HepG2 (cell line): ENCODE measurements at regions not wholly inside any gene's neighbourhood (a gene's known extent, or its start where the extent isn't known, plus 50 kb on each side); places are given as distances from the start of the nearest gene placed in this dataset.
A peak's percentile ranks its signal among the peaks of the same experiment; 100 is the strongest.

Experiments
- ATAC-seq: fragments of 200-7000 bp; cut with Tn5 transposase; 3 replicates; pipeline ENCODE4 v1.9.1; 2020; ENCODE audit warnings: mild to moderate bottlenecking, moderate library complexity
- BruUV-seq: library from RNA; stranded (reverse); fragments of 400-500 nt; replicated peaks from 2 replicates; lab custom pipeline; 2021; lab: Mats Ljungman, UMichigan
- CTCF ChIA-PET: fragments of 300-600 bp; formaldehyde crosslinking; extraction: SDS; loops from one replicate; lab custom pipeline; 2021; ENCODE audit warnings: low total read pairs, inconsistent platforms, low intra/inter-chr PET ratio; lab: Yijun Ruan, JAX
- POLR2A ChIA-PET: fragments of 350-600 bp; sonication (Branson Sonifier 250); formaldehyde crosslinking; loops from one replicate; lab custom pipeline; 2020; ENCODE audit warnings: antibody characterized with exemption, inconsistent platforms; lab: Yijun Ruan, JAX
- DNase-seq: peaks from one replicate; pipeline ENCODE4 v3.0.0-alpha.2; 2015; ENCODE audit warnings: low spot score
- FAIRE-seq: peaks from 3 replicates; lab custom pipeline; 2011; peaks lifted over from hg19 to GRCh38; lab: Jason Lieb, UNC
- H2AFZ ChIP-seq: one replicate; pipeline ENCODE4 v1.6.1; 2011; ENCODE audit warnings: low read length, inconsistent platforms
- H3K27ac ChIP-seq: fragments of 300-600 bp; 3 replicates; pipeline ENCODE4 v1.8.0; 2011; ENCODE audit warnings: mixed run types, mild to moderate bottlenecking, mixed read lengths, low read length, inconsistent platforms; ENCODE audit not compliant: insufficient read depth; ENCODE audit errors: extremely low read length
- H3K27me3 ChIP-seq, 2 experiments: fragments of 200-600 bp in 1 of 2; 2 replicates in 1 of 2; 3 replicates in 1 of 2; pipeline versions ENCODE4 v1.6.0 to v1.8.0; 2011; ENCODE audit warnings: low read length in 2 of 2, mild to moderate bottlenecking in 2 of 2, moderate library complexity in 2 of 2, inconsistent platforms in 1 of 2; ENCODE audit not compliant: insufficient read depth in 2 of 2, control insufficient read depth in 1 of 2
- H3K36me3 ChIP-seq, 2 experiments: fragments of 200-600 bp in 1 of 2; replicated peaks in 1 of 2; 2 replicates in 1 of 2; 3 replicates in 1 of 2; pipeline versions ENCODE4 v1.5.1 to v1.8.0; 2011; ENCODE audit warnings: low read length in 2 of 2, inconsistent platforms in 1 of 2; ENCODE audit not compliant: insufficient read depth in 2 of 2, control insufficient read depth in 1 of 2
- H3K4me1 ChIP-seq: 2 replicates; pipeline ENCODE4 v1.5.1; 2012; ENCODE audit warnings: low read length, inconsistent platforms; ENCODE audit not compliant: insufficient read depth
- H3K4me2 ChIP-seq: 2 replicates; pipeline ENCODE4 v1.6.0; 2011; ENCODE audit warnings: low read depth, low read length, inconsistent platforms
- H3K4me3 ChIP-seq, 3 experiments: fragments of 200-600 bp in 1 of 3; sonication (generic), shearing (Covaris generic) in 1 of 3; replicated peaks in 1 of 3; 2 replicates each; pipeline ENCODE4 v1.5.1; 2011 to 2016; ENCODE audit warnings: low read length in 3 of 3, inconsistent platforms in 2 of 3, low read depth in 2 of 3, mild to moderate bottlenecking in 2 of 3, control low read depth in 1 of 3, mixed read lengths in 1 of 3; ENCODE audit not compliant: insufficient read depth in 1 of 3
- H3K79me2 ChIP-seq: one replicate; pipeline ENCODE4 v1.6.1; 2011; ENCODE audit warnings: low read length, inconsistent platforms; ENCODE audit not compliant: insufficient read depth
- H3K9ac ChIP-seq: 2 replicates; pipeline ENCODE4 v1.6.0; 2011; ENCODE audit warnings: mild to moderate bottlenecking, low read depth, low read length, inconsistent platforms; ENCODE audit not compliant: insufficient read depth
- H3K9me3 ChIP-seq: 2 replicates; pipeline ENCODE4 v1.5.1; 2012; ENCODE audit warnings: mild to moderate bottlenecking, low read length
- H4K20me1 ChIP-seq: 2 replicates; pipeline ENCODE4 v1.6.0; 2011; ENCODE audit warnings: inconsistent platforms, mild to moderate bottlenecking, low read length, moderate library complexity; ENCODE audit not compliant: insufficient read depth
- ATF7 ChIP-seq, 2 experiments: fragments of 450-650 bp in 1 of 2; sonication (generic) in 1 of 2; formaldehyde crosslinking in 1 of 2; IDR thresholded peaks; 2 replicates each; pipeline versions ENCODE4 v1.4.0 to v1.6.1; 2016 to 2020; ENCODE audit warnings: antibody characterized with exemption in 1 of 2, mild to moderate bottlenecking in 1 of 2, missing genetic modification reagents in 1 of 2
- FOSL2 ChIP-seq: sonication (generic); formaldehyde crosslinking; IDR thresholded peaks from 2 replicates; pipeline ENCODE4 v1.4.0; 2020; ENCODE audit warnings: missing genetic modification reagents
- HCFC1 ChIP-seq: fragments of 150-350 bp; IDR thresholded peaks from 2 replicates; pipeline ENCODE4 v1.6.1; 2014; ENCODE audit warnings: low read depth, low read length
- HIVEP1 ChIP-seq: sonication (generic); formaldehyde crosslinking; IDR thresholded peaks from 2 replicates; pipeline ENCODE4 v1.4.0; 2020; ENCODE audit warnings: mild to moderate bottlenecking, missing genetic modification reagents
- MED8 ChIP-seq: sonication (generic); formaldehyde crosslinking; IDR thresholded peaks from 2 replicates; pipeline ENCODE4 v1.8.1; 2023; ENCODE audit warnings: mild to moderate bottlenecking, missing genetic modification reagents; ENCODE audit not compliant: insufficient replicate concordance
- TAF1 ChIP-seq: sonication (generic); formaldehyde crosslinking; IDR thresholded peaks from 2 replicates; pipeline ENCODE4 v1.4.0; 2020; ENCODE audit warnings: missing genetic modification reagents
- WGBS: methylation state at CpG from one replicate; pipeline ENCODE4 v1.1.6; 2017; ENCODE audit warnings: low lambda C conversion rate; 5-methylcytosine and 5-hydroxymethylcytosine counted together
- in situ Hi-C: cut with HindIII; loops from 2 replicates; pipeline ENCODE4 v1.10.0; 2017; ENCODE audit warnings: low pct_unique_long_range_greater_than_20kb; ENCODE audit not compliant: extremely low pct_ligation_motif_present
- intact Hi-C: fragments of 100-400 bp; cut with micrococcal nuclease; formaldehyde crosslinking; loops from one replicate; pipeline ENCODE4 v1.10.0; 2022; ENCODE audit not compliant: unreplicated experiment
- TF ChIP-seq, protein P1 (sequence below): sonication (generic); formaldehyde crosslinking; IDR thresholded peaks from 2 replicates; pipeline ENCODE4 v1.8.0; 2022; ENCODE audit warnings: mild to moderate bottlenecking, missing genetic modification reagents; ENCODE audit not compliant: insufficient replicate concordance

DNA sequence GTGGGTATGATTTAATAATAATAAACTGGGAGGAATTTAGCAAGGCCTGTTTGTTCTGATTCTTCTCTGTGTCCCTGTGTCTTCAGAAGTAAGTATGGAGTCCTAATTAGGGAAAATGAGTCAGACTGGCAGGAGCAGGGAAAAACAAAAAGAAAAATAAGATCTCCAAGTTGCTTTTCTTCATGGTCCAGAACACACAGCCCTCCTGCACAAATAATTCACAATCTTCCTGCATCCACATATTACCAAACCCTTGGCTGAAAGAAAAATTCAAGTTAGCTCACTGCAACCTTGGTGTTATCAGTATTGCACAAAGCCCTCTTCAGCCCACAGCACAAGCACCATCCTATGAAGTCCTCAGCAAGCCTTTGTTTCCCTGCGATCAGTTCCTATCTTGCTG lies 142.0 kb upstream of the LAMA2 start (continued):
- TF ChIP-seq, protein P1, sequence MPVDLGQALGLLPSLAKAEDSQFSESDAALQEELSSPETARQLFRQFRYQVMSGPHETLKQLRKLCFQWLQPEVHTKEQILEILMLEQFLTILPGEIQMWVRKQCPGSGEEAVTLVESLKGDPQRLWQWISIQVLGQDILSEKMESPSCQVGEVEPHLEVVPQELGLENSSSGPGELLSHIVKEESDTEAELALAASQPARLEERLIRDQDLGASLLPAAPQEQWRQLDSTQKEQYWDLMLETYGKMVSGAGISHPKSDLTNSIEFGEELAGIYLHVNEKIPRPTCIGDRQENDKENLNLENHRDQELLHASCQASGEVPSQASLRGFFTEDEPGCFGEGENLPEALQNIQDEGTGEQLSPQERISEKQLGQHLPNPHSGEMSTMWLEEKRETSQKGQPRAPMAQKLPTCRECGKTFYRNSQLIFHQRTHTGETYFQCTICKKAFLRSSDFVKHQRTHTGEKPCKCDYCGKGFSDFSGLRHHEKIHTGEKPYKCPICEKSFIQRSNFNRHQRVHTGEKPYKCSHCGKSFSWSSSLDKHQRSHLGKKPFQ: no peak

DNA sequence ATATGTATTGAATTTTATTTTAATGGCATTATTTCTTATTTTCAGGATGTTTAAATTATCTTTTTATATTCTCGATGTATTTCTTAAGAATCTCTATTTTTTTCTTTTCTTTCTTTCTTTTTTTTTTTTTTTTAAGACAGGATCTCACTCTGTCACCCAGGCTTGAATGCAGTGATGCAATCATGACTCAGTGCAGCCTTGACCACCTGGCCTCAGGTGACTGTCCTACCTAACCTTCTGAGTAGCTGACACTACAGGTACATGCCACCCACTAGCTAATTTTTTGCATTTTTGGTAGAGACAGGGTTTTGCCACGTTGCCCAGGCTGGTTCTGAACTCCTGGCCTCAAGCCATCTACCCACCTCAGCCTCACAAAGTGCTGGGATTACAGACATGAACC lies 143.8 kb upstream of the LAMA2 start:
- Histone ChIP-seq H2AFZ (no peak overlapping the region), H3K4me3 (no peak overlapping the region), H3K9me3 (no peaks in the 10 kb centered on the region), H3K27me3 (no peaks in the 10 kb centered on the region; a peak in 1 of 5 replicates), H3K79me2 (no peaks in the 10 kb centered on the region), H3K9ac (no peak overlapping the region), H3K27ac (no peak overlapping the region), H4K20me1 (no peaks in the 10 kb centered on the region), H3K36me3 (no peaks in the 10 kb centered on the region), H3K4me2 (no peak overlapping the region), H3K4me1 (no peaks in the 10 kb centered on the region)
- FAIRE-seq (no peak), ATAC-seq (no peak), DNase-seq (no peak)
- TF ChIP-seq FOSL2 (CRISPR knock-in tag) (peak; percentile 27; the same call in 1 of the 2 replicates), HIVEP1 (CRISPR knock-in tag) (no peak), MED8 (no peak), ATF7 (IDR thresholded peaks at IDR 0.05) (peak; percentile 55; the same call in 1 of the 2 replicates), ATF7 (CRISPR knock-in tag; IDR thresholded peaks at IDR 0.05) (no peak), HCFC1 (no peak), TAF1 (CRISPR knock-in tag) (no peak)
- WGBS: 0% methylated on average over 2 of the region's 2 CpGs
- CTCF ChIA-PET: no interaction called here
- POLR2A ChIA-PET: interaction anchor here (0.7 kb wide), 1 partner anchor 11 kb away, joined by 3 read pairs; no protein-coding TSS in a partner anchor
- no TSS peak for BruUV-seq
- intact Hi-C loops (loop anchor here (10.0 kb wide), 1 partner anchor 1274 kb away; no protein-coding TSS in a partner anchor), in situ Hi-C loops (no loop called here)
